ENCODE measurements at regions not wholly inside any gene's neighbourhood (a gene's known extent, or its start where the extent isn't known, plus 50 kb on each side); places are given as distances from the start of the nearest gene placed in this dataset.

GRCh38 chr3:65202395-65202794 lies 514.6 kb upstream of the ADAMTS9 start:
- no peak for TF ChIP-seq CTCF (IDR thresholded peaks at IDR 0.05; ENCODE audit: unreplicated experiment)
- Mint-ChIP-seq H3K9me3 (no peaks in the 10 kb centered on the region), H3K4me1 (peaks cover 47% of the 10 kb centered on the region), H3K36me3 (no peaks in the 10 kb centered on the region), H3K4me3 (no peak overlapping the region), H3K27me3 (ENCODE audit: low read depth) (peaks cover 2% of the 10 kb centered on the region), H3K27ac (peak overlapping the region; percentile 71)
- no peak for DNase-seq (ENCODE audit: low spot score in 2 of 2, unreplicated experiment in 2 of 2)

- H3K27me3 Mint-ChIP-seq (ENCODE audit: low read depth): peaks cover 2% of the 10 kb centered on the region
- H3K9me3 Mint-ChIP-seq: no peaks in the 10 kb centered on the region
- peaks cover 52% of the 10 kb centered on the region for H3K4me1 Mint-ChIP-seq
- H3K27ac Mint-ChIP-seq: peak overlapping the region; percentile 71
- no peak overlapping the region for H3K4me3 Mint-ChIP-seq
- no peak for TF ChIP-seq CTCF (IDR thresholded peaks at IDR 0.05; ENCODE audit: unreplicated experiment)
- H3K36me3 Mint-ChIP-seq: no peaks in the 10 kb centered on the region
- no peak for DNase-seq (ENCODE audit: low spot score in 2 of 2, unreplicated experiment in 2 of 2)
Observed at GRCh38 chr3:65201926-65202325, 514.1 kb upstream of the ADAMTS9 start.

- H3K4me3 Mint-ChIP-seq: no peak overlapping the region
- no peak for DNase-seq (ENCODE audit: low spot score in 2 of 2, unreplicated experiment in 2 of 2)
- peaks cover 67% of the 10 kb centered on the region for H3K4me1 Mint-ChIP-seq
- H3K36me3 Mint-ChIP-seq: no peaks in the 10 kb centered on the region
- no peaks in the 10 kb centered on the region for H3K27me3 Mint-ChIP-seq (ENCODE audit: low read depth)
- no peaks in the 10 kb centered on the region for H3K9me3 Mint-ChIP-seq
- H3K27ac Mint-ChIP-seq: peak overlapping the region; percentile 73
- no peak for TF ChIP-seq CTCF (IDR thresholded peaks at IDR 0.05; ENCODE audit: unreplicated experiment)
Observed at GRCh38 chr3:65200310-65200970, 512.6 kb upstream of the ADAMTS9 start.

- TF ChIP-seq CTCF (IDR thresholded peaks at IDR 0.05; ENCODE audit: unreplicated experiment): no peak
Observed at GRCh38 chr3:65196663-65197062, 508.9 kb upstream of the ADAMTS9 start.

GRCh38 chr3:65195211-65196006 lies 507.6 kb upstream of the ADAMTS9 start:
- Mint-ChIP-seq H3K4me1 (peaks cover 64% of the 10 kb centered on the region), H3K4me3 (no peak overlapping the region), H3K27ac (no peak overlapping the region), H3K36me3 (no peaks in the 10 kb centered on the region), H3K9me3 (no peaks in the 10 kb centered on the region), H3K27me3 (ENCODE audit: low read depth) (peaks cover 36% of the 10 kb centered on the region)
- no peak for TF ChIP-seq CTCF (IDR thresholded peaks at IDR 0.05; ENCODE audit: unreplicated experiment)
- DNase-seq (ENCODE audit: low spot score in 2 of 2, unreplicated experiment in 2 of 2): no peak

More at GRCh38 chr3:65196663-65197062, 508.9 kb upstream of the ADAMTS9 start:
- H3K27ac Mint-ChIP-seq: peak overlapping the region; percentile 45
- no peak overlapping the region for H3K4me3 Mint-ChIP-seq
- H3K27me3 Mint-ChIP-seq (ENCODE audit: low read depth): peaks cover 25% of the 10 kb centered on the region
- no peaks in the 10 kb centered on the region for H3K36me3 Mint-ChIP-seq
- H3K9me3 Mint-ChIP-seq: no peaks in the 10 kb centered on the region
- no peak for DNase-seq (ENCODE audit: low spot score in 2 of 2, unreplicated experiment in 2 of 2)
- H3K4me1 Mint-ChIP-seq: peaks cover 66% of the 10 kb centered on the region
